GM12878 (cell line): ENCODE measurements at regions not wholly inside any gene's neighbourhood (a gene's known extent, or its start where the extent isn't known, plus 50 kb on each side); places are given as distances from the start of the nearest gene placed in this dataset.

Source experiments
- ATF7 ChIP-seq: fragments of 450-650 bp; IDR thresholded peaks from 2 replicates; pipeline ENCODE4 v1.6.1; 2016; ENCODE audit warnings: low read depth, mild to moderate bottlenecking
- CREB1 ChIP-seq: IDR thresholded peaks from 2 replicates; pipeline ENCODE4 v1.6.1; 2012; ENCODE audit warnings: low read depth, mild to moderate bottlenecking, inconsistent platforms
- CTCF ChIP-seq, 3 experiments: IDR thresholded peaks in 2 of 3; conservative IDR thresholded peaks in 1 of 3; 2 replicates each; pipeline ENCODE4 v1.5.1; 2011; ENCODE audit warnings: low read depth in 3 of 3, low read length in 3 of 3, mild to moderate bottlenecking in 3 of 3, control low read depth in 2 of 3, moderate library complexity in 2 of 3, inconsistent platforms in 1 of 3, mixed read lengths in 1 of 3; ENCODE audit not compliant: control insufficient read depth in 2 of 3, insufficient read depth in 1 of 3; ENCODE audit errors: extremely low read depth in 1 of 3
- MYC ChIP-seq: IDR thresholded peaks from 2 replicates; pipeline ENCODE4 v1.6.1; 2011; ENCODE audit warnings: mild to moderate bottlenecking, low read length, moderate library complexity, inconsistent platforms; ENCODE audit not compliant: insufficient read depth, insufficient replicate concordance, insufficient read length, severe bottlenecking
- POLR2A ChIP-seq: IDR thresholded peaks from 2 replicates; pipeline ENCODE4 v1.6.1; 2011; ENCODE audit warnings: low read depth, mild to moderate bottlenecking, low read length
- RAD21 ChIP-seq: IDR thresholded peaks from 2 replicates; pipeline ENCODE4 v1.6.1; 2011; ENCODE audit warnings: mild to moderate bottlenecking, low read depth, low read length, moderate library complexity; ENCODE audit not compliant: insufficient read depth
- SREBF1 ChIP-seq: IDR thresholded peaks from 2 replicates; pipeline ENCODE4 v1.6.1; 2012; ENCODE audit warnings: mild to moderate bottlenecking, low read length
- ZNF384 ChIP-seq: IDR thresholded peaks from 2 replicates; pipeline ENCODE4 v1.6.1; 2012; ENCODE audit warnings: low read depth, mild to moderate bottlenecking, low read length, improper control_type of control experiment, borderline replicate concordance
- TF ChIP-seq, protein P1 (sequence below): IDR thresholded peaks from 2 replicates; pipeline ENCODE4 v1.6.1; 2012; ENCODE audit warnings: low read depth, low read length, improper control_type of control experiment

DNA sequence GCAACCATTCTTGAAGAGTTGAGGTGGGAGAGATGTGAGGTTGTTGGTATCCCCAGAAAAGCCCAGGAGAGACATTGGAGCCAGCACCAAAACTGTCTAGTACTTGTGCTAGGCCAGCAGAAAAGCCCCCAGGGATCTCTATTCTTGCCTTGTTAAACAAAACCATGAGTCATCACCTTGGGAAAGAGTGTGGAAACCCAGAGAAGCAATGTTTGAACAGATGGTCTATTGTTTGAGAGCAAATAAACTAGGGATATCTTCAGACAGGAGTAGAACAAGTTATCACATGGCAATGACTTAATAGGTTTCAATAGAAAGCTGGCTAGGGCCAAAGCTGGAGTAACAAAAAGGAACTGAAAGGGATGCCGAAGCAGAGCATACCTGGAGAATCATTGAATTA, 195.7 kb upstream of the CASK start:
- no peak for TF ChIP-seq MYC
- TF ChIP-seq CTCF (IDR thresholded peaks at IDR 0.05 in 2 of 3, conservative IDR thresholded peaks at IDR 0.05 in 1 of 3; ENCODE audit: control insufficient read depth in 2 of 3, extremely low read depth in 1 of 3, insufficient read depth in 1 of 3, low read depth in 3 of 3, low read length in 3 of 3) = no peak
- TF ChIP-seq RAD21 = no peak
- TF ChIP-seq SREBF1 = no peak
- TF ChIP-seq ZNF384 = no peak
- TF ChIP-seq CREB1 = no peak
- TF ChIP-seq, protein P1, sequence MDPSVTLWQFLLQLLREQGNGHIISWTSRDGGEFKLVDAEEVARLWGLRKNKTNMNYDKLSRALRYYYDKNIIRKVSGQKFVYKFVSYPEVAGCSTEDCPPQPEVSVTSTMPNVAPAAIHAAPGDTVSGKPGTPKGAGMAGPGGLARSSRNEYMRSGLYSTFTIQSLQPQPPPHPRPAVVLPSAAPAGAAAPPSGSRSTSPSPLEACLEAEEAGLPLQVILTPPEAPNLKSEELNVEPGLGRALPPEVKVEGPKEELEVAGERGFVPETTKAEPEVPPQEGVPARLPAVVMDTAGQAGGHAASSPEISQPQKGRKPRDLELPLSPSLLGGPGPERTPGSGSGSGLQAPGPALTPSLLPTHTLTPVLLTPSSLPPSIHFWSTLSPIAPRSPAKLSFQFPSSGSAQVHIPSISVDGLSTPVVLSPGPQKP = no peak
- no peak for TF ChIP-seq ATF7
- TF ChIP-seq POLR2A = no peak
